Keratinocyte (primary cell): ENCODE measurements at regions not wholly inside any gene's neighbourhood (a gene's known extent, or its start where the extent isn't known, plus 50 kb on each side); places are given as distances from the start of the nearest gene placed in this dataset.

Experiments used
- EZH2 ChIP-seq: IDR thresholded peaks from one replicate; pipeline ENCODE4 v1.6.1; 2012; ENCODE audit warnings: inconsistent platforms, mild to moderate bottlenecking, low read length, moderate library complexity
- TF ChIP-seq, protein P1 (sequence below), 3 experiments: IDR thresholded peaks in 1 of 3; conservative IDR thresholded peaks in 1 of 3; optimal IDR thresholded peaks in 1 of 3; 2 replicates in 2 of 3; 3 replicates in 1 of 3; pipeline versions ENCODE3 to v1.5.1; 2011; ENCODE audit warnings: low read length in 3 of 3, mild to moderate bottlenecking in 3 of 3, moderate library complexity in 2 of 3, control low read depth in 1 of 3, inconsistent platforms in 1 of 3; ENCODE audit not compliant: insufficient read depth in 2 of 3; ENCODE audit errors: extremely low read depth in 1 of 3

DNA sequence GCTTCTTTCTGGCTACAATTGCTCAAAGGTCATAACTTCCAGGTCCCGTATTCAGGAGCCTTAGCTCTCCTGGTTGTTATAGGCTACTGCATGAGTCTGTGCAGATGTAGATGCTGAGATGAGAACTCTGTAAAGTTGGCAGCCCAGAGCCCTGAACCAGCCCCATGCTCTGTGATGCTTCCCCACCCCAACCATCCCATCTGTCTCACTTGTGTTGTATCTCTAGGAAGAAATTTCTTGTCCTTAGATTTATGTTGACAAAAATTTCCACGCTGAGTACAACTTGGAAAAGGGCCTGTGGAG is 61.2 kb upstream of the EEPD1 start:
- TF ChIP-seq, protein P1, sequence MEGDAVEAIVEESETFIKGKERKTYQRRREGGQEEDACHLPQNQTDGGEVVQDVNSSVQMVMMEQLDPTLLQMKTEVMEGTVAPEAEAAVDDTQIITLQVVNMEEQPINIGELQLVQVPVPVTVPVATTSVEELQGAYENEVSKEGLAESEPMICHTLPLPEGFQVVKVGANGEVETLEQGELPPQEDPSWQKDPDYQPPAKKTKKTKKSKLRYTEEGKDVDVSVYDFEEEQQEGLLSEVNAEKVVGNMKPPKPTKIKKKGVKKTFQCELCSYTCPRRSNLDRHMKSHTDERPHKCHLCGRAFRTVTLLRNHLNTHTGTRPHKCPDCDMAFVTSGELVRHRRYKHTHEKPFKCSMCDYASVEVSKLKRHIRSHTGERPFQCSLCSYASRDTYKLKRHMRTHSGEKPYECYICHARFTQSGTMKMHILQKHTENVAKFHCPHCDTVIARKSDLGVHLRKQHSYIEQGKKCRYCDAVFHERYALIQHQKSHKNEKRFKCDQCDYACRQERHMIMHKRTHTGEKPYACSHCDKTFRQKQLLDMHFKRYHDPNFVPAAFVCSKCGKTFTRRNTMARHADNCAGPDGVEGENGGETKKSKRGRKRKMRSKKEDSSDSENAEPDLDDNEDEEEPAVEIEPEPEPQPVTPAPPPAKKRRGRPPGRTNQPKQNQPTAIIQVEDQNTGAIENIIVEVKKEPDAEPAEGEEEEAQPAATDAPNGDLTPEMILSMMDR (optimal IDR thresholded peaks at IDR 0.05 in 1 of 3, IDR thresholded peaks at IDR 0.05 in 1 of 3, conservative IDR thresholded peaks at IDR 0.05 in 1 of 3; ENCODE audit: extremely low read depth in 1 of 3, insufficient read depth in 2 of 3, low read length in 3 of 3) = no peak
- no peak for TF ChIP-seq EZH2
